NCI-H1105 treated with DMSO at 0.1 percent for 48 hours (cell line): ENCODE measurements at regions not wholly inside any gene's neighbourhood (a gene's known extent, or its start where the extent isn't known, plus 50 kb on each side); places are given as distances from the start of the nearest gene placed in this dataset.
"Not testable (repeated sequence)": the region's sequence is repeated elsewhere in the genome, so short reads cannot be mapped to it uniquely, and the experiment has no call there.

ENCODE experiments used
- DNase-seq: peaks from one replicate; lab custom pipeline; 2025; lab: John Stamatoyannopoulos, UW

DNA sequence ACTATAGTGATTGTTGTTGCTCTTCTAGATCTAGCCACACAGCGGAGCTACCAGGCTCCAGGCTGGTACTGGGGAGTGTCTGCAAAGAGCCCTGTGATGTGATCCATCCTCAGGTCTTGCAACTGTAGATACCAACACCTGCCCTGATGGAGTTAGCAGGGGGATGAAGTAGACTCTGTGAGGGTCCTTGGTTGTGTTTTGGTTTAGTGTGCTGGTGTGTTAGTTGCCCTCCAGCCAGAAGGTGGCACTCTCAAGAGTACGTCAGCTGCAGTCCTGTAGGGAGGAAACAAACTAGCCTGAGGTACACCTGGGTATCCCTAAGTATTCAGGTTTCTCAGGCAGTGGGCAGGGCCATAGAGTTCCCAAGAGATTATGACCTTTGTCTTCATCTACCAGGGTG is 81.2 kb upstream of the TMPRSS2 start:
- no peak for DNase-seq

DNA sequence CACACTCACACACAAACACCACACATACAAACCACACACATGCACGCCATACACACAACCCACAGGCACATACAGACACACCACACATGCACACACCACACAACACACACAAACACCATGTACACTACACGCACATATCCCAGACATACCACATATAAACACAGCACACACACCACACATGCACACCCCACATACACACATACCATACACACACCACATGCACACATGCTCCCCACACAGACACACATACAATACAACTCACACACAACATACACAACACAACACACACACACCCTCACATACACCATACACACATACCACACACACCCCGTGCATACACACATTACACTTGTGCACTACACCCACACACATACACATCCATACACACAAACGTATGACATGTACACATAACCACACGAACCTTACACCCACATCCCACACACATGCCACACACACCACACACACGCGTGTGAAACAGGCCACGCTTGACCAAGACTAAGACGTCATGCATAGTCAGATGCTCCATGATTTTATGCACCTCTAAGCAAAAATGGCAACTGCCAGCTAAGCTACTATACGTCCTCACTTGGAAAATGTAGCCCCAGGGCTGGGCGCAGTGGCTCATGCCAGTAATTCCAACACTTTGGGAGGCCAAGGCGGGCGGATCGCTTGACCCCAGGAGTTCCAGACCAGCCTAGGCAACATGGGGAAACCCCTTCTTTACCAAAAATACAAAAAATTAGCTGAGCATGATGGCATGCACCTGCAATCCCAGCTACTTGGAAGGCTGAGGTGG is 77.4 kb upstream of the TMPRSS2 start:
- DNase-seq, result no peak

DNA sequence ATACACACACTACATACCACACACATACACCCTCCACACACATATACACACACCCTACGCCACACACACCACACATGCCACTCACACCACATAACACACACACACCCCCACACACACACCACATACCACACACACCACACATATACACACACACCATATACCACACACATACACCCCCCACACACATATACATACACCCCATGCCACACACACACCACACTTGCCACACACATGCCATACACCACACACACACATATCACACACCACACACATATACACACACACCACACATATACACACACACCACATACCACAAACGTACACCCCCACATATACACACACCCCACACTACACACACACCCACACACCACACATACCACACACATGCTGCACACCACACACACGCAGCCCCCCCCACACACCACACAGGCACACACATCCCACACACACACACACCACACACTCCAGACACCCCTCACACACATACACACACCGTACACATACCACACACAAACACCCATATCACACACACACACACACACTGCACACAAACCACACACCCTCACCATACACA is 76.7 kb upstream of the TMPRSS2 start:
- DNase-seq, result no peak

DNA sequence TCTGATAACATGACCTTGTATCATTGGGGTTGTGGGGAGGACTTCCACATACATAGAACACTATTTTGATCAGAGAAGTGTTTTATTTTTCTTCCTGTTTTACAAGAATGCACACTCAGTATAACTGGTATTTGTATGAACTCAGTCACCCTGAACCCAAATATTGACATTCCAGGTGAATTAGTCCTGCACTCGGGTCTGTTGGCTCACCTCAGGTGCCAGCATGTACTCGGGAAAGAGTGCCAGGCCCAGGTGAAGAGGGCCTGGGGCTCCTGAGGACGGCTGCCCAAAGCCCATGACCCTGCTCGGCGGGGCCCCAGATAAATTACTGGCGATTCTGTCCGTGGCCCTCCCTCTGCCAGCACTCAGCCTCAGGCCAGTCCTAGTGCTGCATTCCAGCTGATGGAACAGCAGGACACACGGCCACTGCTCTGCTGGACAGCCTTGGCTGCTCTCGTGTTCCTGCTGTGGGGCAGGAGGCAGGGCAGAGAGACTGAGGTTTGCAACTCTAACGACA is 75.4 kb upstream of the TMPRSS2 start:
- no peak for DNase-seq

DNA sequence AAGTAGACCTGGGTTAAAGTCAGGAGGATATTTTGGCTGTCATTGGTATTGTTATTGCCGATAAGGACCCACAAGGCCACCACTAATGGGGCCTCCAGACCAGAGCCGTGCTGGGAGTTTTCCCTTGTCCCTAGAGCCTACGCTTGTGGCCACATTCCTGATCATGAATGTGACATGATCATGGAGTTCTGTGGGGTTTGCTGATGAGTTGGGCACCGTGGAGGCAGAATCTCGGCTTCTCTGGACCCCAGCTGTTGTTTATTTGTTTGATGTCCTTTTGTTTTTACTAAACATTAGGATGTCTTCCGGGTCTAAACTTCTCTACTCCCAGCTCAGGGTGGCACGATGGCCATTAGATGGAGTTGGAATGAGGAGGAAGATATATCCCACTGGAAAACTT is 74.9 kb upstream of the TMPRSS2 start:
- DNase-seq, result no peak

DNA sequence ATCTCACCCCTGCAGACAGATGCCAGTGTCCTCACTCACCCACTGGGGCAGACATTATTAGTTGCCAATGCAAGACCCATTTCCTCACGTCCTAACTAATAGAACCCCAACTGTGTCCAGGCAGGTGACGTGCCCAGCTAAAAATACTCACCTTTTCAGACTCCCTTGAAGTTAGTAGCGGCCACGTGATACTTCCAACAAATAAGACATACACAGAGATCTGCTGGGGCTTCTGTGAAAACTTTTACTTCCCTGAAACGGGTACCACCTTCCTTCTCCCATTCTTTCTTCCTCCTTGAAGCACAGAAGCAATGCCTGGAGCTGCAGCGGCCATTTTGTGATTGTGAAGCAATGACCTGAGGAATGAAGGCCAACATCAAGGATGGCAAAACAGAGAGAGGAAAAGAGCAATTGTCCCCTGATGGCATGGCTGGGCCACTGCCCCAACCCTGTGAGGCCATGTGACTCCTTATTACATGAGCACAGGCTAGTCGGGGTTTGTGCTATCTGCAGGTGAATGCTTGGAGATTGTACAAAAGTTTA is 74.4 kb upstream of the TMPRSS2 start:
- DNase-seq, result no peak

DNA sequence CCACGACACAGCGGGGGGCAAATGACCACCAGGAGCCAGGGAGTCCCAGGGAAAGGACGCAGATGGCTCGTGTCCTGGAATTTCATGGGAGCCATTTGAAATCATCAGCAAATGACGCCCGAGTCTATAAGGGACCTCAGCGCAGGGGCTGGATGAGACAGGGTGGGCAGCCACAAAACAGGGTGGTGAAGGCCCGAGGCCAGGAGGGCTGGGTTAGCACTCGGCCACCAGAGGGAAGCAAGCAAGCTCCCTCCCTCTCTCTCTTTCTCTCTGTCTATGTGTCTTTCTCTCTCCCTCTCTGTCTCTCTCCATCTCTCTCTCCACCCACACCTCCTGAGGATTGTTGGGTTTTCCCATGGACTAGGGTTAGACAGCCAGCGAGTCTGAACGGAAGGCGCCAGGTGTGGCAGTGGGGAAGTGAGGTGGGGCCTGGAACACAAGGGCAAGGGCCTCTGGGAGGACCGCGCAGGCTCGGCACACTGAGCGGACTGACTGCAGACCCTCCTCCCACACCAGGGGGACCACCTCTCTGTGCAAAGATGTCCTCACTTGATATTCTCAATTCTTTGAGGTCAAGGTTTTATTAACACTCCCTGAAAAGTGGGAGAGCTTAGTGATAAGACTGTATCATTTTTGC is 73.8 kb upstream of the TMPRSS2 start:
- no peak for DNase-seq

DNA sequence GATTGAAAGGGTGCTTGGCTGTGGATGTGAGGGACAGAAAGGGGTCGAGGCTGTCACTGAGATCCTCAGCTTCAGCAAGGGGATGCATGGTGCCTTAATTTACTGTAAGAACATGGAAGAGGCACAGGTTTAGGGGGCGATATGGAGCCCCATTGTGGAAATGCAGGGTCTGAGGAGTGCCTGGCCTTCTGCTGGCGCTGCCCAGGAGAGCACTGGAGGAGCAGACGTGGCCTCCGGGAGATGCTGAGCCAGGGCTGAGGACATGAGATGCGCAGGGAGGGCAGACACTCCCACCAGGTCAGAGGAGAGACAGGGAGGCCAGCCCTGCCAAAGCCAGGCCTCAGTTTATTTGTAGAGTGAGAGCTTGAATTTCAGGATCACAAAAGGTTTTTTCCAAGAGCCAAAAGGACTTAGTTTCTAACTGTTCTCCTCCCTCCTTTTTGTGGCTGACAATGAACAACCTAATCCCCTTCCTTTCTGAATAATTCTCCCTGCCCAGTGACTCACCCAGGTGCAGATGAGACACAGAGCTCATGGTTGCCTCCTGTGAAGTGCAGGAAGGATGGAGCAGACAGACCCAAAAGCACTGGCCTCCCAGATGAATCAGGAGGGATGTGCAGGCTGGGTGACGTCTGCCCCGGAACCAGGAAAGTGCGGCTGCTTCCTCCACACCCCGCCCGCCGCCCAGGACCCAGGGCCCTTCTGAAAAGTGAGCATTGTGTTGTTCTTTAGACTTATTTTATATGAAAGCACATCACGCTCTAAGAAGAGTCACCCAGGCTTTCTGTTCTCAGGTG is 73.0 kb upstream of the TMPRSS2 start:
- no peak for DNase-seq

DNA sequence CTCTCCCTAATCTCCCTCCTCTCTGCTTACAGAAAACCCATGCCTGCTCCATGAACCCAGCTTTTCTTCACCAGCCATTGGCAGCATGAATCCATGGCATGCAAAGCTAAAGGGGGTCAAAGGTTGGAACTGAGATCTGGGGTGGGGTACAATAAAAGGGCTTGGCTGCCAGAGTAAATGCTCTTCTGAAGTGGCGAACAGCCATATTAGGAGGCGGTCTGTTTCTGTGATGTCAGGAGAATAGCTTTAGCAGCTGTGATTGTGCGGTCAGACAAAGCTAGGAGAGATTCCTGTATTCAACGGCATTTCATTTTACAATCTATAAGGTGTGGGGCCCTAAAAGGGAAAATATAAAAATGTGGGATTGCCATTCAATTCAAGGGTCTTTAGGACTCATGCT is 71.7 kb upstream of the TMPRSS2 start:
- DNase-seq, result no peak

DNA sequence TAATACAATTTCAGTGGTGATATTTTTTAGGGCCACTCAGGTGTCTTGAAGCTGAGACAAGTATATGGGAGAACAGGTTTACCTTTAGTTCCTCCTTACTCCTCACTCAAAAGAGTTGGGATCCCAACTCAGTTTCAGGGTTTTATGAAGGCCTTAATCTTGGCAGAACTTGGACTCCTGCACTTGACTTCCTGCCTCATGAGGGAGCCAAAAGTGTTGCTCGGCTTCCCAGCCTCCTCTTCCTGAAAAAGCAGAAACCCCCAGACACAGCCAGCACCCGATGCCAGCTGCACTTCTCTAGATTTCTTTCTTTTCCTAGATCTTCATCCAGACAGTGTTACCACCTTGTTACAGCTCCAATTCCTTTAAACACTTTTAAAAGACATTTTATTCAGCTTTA is 70.8 kb upstream of the TMPRSS2 start:
- no peak for DNase-seq

DNA sequence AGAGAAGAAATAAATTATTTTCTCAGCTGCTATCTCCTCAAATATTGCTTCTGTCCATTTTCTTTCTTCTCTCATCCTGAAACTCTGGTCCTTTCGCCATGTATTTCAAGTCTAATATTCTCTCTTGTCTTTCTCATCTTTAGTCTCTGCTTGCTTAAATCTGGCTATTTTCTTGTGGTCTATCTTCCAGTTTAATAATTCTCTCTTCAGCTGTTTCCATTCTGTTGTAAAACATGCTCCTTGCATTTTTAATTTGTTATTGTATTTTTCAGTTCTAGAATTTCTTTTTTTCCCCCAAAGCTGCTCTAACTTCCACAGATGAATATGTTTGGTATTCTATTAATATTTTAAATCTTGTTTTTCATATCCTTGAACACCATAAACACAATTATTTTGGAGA is 70.1 kb upstream of the TMPRSS2 start:
- DNase-seq, result no peak

DNA sequence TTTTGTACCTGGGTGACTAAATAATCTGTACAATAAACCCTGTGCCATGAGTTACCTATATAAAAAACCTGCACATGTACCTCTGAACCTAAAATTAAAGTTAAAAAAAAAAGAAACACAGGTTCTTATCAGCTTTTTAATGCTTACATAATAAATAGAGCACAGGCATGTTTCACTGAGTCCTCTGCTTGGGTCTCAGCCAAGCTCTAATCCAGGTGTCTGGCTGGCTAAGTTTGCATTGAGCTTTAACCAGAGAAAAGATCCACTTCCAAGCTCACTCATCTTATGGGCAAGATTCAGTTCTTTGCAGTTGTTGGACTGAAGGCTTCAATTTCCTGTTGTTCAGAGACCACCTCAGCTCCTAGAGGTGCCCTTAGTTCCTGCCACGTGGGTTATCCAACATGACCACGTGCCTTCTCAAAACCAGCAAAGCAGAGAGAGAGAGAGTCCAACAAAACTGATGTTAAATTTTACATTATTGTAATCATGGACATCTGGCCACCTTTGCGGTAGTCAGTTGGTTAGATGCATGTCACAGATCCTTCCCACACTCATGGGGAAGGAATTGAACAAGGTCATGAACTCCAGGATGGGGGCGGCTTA is 68.2 kb upstream of the TMPRSS2 start:
- DNase-seq, result no peak

DNA sequence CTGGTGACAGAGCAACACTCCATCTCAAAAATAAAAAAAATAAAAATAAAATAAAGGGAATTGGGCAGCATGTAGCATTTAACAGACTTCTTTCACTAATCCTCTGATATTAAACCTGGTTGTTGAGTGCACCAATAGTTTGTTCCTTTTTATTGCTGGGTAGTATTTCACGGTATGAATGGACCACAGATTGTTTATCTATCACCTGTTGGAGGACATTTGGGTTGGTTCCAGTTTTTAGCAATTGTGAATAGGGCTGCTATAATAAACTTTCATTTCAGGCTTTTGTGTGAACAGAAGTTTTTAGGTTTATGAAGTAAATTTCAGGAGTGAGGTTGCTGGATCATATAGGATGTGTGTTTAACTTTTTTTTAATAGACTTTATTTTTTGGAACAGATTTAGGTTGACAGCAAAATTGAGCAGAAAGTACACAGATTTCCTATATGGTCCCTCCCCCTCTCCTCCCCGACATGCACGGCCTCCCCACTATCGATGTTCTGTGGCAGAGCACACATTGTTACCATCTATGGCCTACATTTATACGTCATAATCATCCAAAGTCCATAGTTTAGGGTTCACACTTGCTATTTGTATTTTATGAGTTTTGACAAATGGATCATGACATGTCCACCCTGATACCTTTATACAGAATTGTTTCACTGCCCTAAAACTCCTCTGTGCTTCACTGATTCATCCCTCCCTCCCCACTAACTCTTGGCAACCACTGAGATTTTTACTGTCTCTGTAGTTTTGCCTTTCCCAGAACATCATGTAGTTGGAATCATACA is 66.1 kb upstream of the TMPRSS2 start:
- DNase-seq, result no peak

DNA sequence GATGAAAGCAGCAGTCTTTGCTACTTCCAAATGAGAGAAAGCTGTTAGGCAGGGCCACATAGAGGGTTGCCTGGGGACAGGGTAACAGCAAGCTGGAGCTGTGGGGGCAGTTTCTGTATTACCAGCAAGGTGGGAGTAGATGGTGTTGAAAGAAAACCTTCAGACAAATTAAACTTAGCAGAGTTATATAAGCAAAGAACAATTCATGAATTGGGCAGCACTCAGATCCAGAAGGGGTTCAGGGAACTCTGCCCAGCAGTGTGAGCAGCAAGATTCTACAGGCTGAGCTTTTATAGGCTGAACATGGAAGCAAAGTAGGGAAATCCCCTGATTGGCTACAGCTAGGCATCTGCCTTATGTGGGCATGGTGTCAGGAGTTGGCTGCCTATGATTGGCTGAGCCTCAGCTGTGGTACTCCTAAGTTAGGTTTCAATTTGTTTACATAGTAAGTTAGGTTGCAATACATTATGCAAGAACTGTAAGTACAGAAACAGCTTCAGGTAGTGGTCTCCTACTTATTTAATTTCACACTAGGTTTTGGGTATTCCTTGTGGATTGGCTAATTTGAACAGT is 64.1 kb upstream of the TMPRSS2 start:
- DNase-seq, result no peak

DNA sequence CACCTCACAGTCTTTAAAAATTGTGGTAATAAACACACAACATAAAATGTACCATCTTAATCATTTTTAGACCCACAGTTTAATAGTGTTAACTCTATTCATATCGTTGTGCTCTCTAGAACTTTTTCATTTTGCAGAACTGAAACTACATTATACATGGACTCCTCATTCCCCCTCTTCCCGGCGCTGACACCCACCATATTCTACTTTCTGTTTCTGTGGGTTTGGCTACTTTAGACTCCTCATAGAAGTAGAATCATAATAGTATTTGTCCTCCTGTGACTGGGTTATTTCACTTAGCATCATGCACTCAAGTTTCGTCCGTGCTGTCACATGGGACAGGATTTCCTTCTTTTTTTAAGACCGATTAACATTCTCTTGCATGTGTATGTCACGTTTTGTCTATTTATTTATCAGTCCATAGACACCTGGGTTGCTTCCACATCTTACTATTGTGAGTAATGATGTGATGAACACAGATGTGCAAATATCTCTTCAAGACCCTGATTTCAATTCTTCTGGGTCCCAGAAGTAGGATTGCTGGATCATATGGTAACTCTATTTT is 62.9 kb upstream of the TMPRSS2 start:
- no peak for DNase-seq

DNA sequence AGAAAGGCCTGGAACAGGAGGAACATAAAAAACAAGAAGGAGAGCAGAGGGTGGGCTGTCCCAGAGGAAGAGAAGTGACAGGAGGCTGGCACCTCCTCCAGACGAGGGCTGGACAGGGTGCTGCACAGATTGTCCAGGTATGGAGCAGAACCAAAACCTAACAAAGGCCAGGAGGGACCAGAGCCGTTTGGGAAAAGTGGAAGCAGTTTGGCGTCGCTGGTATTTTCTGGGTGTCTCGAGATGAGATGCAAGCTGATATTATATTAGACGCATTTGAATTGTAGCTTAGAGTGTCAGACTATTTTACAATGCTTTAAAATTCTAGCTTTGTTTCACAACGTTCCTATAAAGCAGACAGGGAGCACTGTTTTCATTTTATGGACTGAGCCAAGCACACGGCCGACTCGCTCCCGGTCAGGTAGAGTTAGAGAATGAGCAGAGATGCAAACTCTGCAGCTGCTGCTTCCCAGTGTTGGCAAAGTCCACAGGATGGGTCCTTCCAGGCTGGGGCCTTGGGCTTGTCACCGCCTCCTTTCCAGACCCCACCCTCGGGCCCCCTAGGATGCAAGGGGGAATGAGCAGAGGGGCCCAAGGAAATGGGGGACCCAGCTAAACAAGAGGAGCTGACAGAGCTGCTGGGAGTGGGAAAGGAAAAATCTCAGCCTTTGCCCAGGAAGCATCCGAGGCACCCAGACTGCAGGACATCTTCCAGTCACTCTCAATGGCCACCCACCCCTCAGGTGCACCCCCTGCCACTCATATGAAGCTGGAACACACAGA is 60.8 kb upstream of the TMPRSS2 start:
- DNase-seq, result no peak

DNA sequence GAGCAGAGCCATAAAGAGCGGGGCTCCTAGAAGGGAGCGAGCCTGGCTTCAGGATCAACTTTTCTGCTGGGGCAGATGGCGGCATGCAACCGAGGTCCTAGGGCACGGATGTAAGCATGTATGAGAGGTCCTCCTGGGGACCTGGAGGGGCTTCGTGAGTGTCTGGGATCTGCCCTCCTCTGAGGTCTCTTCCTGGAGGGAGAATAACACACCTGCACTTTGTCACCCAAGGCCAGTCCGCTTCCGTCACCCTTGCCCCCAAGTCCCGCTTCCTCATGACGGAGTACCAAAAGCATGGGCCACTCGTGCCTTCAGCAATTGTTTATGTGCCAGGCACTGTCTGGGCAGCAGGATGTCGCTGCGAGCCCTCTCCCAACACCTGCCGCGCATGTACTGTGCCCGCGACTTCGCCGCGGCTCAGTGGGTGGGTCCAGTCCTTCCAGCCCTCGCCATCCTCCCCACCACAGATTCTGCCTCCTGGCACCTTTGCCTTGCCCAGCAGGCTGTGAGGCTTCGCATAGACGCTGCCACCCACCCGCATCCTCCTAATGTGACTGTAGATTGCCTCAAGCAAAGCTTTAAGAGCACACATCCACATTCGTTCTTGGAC is 60.0 kb upstream of the TMPRSS2 start:
- no peak for DNase-seq

DNA sequence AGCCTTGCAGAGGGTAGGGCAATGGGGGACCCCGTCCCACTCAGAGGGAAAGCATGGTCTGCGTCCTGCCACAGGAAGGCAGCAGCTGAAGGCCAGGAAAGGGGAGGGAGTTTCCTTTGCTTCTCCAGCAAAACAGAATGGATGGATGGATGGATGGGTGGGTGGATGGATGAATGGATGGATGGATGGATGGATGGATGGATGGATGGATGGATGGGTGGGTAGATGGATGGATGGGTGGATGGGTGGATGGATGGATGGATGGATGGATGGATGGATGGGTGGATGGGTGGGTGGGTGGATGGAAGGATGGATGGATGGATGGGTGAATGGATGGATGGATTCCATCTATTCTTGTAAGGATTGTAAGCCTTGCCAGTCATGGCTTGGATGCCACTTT is 59.3 kb upstream of the TMPRSS2 start:
- DNase-seq, result not testable (repeated sequence)

DNA sequence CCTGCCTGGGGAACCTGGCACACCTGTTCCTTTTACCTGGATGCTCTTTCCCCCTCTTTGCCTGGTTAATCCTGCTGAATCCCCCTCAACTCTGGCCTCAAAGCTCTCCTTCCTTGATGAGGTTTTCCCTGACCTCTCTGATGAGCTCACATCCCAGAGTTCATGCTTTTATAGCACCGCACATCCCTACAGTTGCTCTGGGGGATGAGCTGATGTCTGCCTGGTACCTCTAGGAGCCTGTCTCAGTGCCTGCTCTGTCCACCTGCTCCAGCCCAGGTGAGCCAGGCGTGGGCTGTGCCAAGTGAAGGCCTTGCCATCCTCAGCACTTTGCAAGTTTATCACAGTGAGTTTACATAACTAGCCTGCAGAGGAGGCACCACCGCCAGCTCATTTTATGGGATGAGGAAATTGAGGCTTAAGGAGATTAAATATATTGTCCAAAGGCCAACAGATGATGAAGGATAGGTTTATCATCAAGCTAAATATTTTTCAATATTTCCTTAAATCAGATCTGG is 58.6 kb upstream of the TMPRSS2 start:
- no peak for DNase-seq
